ENCODE measurements at regions not wholly inside any gene's neighbourhood (a gene's known extent, or its start where the extent isn't known, plus 50 kb on each side); places are given as distances from the start of the nearest gene placed in this dataset.

DNA sequence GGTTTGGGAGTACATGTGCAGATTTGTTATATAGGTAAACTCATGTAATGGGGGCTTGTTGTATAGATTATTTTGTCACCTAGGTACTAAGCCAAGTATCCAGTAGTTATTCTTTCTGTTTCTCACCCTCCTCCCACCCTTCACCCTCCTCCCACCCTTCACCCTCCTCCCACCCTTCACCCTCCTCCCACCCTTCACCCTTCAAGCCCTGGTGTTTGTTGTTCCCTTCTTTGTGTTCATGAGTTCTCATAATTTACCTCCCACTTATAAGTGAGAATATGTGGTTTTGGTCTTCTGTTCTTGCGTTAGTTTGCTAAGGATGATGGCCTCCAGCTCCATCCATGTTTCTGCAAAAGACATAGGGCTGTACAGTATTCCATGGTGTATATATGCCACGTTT, 58.7 kb upstream of the OR10AD1 start:
- WGBS, 2 donors = 53 to 57% methylated on average over 2 of the region's 2 CpGs
- FAIRE-seq = no peak
- no peaks in the 10 kb centered on the region for H3K9me3 ChIP-seq
- H3K27me3 ChIP-seq = no peaks in the 10 kb centered on the region
- no peaks in the 10 kb centered on the region for H3K36me3 ChIP-seq
- intact Hi-C loops (cut with DNase I) = no loop called here
- no peaks in the 10 kb centered on the region for H3K4me1 ChIP-seq
- TF ChIP-seq, protein P1, sequence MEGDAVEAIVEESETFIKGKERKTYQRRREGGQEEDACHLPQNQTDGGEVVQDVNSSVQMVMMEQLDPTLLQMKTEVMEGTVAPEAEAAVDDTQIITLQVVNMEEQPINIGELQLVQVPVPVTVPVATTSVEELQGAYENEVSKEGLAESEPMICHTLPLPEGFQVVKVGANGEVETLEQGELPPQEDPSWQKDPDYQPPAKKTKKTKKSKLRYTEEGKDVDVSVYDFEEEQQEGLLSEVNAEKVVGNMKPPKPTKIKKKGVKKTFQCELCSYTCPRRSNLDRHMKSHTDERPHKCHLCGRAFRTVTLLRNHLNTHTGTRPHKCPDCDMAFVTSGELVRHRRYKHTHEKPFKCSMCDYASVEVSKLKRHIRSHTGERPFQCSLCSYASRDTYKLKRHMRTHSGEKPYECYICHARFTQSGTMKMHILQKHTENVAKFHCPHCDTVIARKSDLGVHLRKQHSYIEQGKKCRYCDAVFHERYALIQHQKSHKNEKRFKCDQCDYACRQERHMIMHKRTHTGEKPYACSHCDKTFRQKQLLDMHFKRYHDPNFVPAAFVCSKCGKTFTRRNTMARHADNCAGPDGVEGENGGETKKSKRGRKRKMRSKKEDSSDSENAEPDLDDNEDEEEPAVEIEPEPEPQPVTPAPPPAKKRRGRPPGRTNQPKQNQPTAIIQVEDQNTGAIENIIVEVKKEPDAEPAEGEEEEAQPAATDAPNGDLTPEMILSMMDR (IDR thresholded peaks at IDR 0.05) = no peak
- no peak for DNase-seq
- no peak overlapping the region for H3K4me3 ChIP-seq
- ATAC-seq = no peak
- H3K27ac ChIP-seq = no peak overlapping the region

All from pancreas (tissue), 10 donors.